SK-N-SH treated with all-trans-retinoic acid at 6 μM for 48 hours (cell line): ENCODE measurements at regions not wholly inside any gene's neighbourhood (a gene's known extent, or its start where the extent isn't known, plus 50 kb on each side); places are given as distances from the start of the nearest gene placed in this dataset.

Experiments used
- CREB5 ChIP-seq: fragments of 250-450 bp; sonication (Bioruptor Pico); IDR thresholded peaks from 2 replicates; pipeline ENCODE4 v1.5.1; 2020; ENCODE audit warnings: low read depth, mild to moderate bottlenecking, moderate library complexity
- ESRRG ChIP-seq: fragments of 250-450 bp; sonication (Bioruptor Pico); IDR thresholded peaks from 2 replicates; pipeline ENCODE4 v1.6.1; 2021; ENCODE audit warnings: mild to moderate bottlenecking
- ISL1 ChIP-seq: fragments of 250-450 bp; sonication (Bioruptor Pico); IDR thresholded peaks from 2 replicates; pipeline ENCODE4 v2.1.2; 2022; ENCODE audit warnings: mild to moderate bottlenecking, moderate library complexity
- OSR1 ChIP-seq: fragments of 250-450 bp; sonication (Bioruptor Pico); IDR thresholded peaks from 2 replicates; pipeline ENCODE4 v1.8.0; 2022; ENCODE audit warnings: moderate library complexity, mild to moderate bottlenecking, inconsistent platforms
- PPARA ChIP-seq: fragments of 250-450 bp; sonication (Bioruptor Pico); IDR thresholded peaks from 2 replicates; pipeline ENCODE4 v1.5.0; 2020; ENCODE audit warnings: mild to moderate bottlenecking, borderline replicate concordance
- ZFP30 ChIP-seq: fragments of 450-650 bp; formaldehyde crosslinking; IDR thresholded peaks from 2 replicates; pipeline ENCODE4 v1.5.0; 2022; ENCODE audit warnings: mild to moderate bottlenecking, moderate library complexity
- ZNF565 ChIP-seq: fragments of 450-650 bp; formaldehyde crosslinking; conservative IDR thresholded peaks from 2 replicates; pipeline ENCODE4 v1.5.0; 2020; ENCODE audit warnings: low read depth, mild to moderate bottlenecking, moderate library complexity

- TF ChIP-seq PPARA (no peak), ZNF565 (CRISPR knock-in tag) (no peak), ESRRG (no peak), OSR1 (no peak), ISL1 (CRISPR knock-in tag) (no peak), ZFP30 (CRISPR knock-in tag) (no peak), CREB5 (CRISPR knock-in tag) (no peak)
Measured at GRCh38 chr5:82549263-82549662, 271.1 kb upstream of the RPS23 start.
